K562 (cell line): ENCODE measurements at regions not wholly inside any gene's neighbourhood (a gene's known extent, or its start where the extent isn't known, plus 50 kb on each side); places are given as distances from the start of the nearest gene placed in this dataset.

Experiments used
- ATAC-seq: fragments of 200-7000 bp; cut with Tn5 transposase; 3 replicates; pipeline ENCODE4 v1.9.1; 2020; ENCODE audit warnings: moderate library complexity
- BruUV-seq: library from RNA; stranded (reverse); fragments of 400-500 nt; replicated peaks from 2 replicates; lab custom pipeline; 2021; lab: Mats Ljungman, UMichigan
- CTCF ChIA-PET: fragments of 300-600 bp; formaldehyde crosslinking; extraction: SDS; loops from one replicate; lab custom pipeline; 2021; ENCODE audit warnings: low intra/inter-chr PET ratio; lab: Yijun Ruan, JAX
- POLR2A ChIA-PET: fragments of 300-600, 350-650 bp; sonication (Branson Sonifier 250); formaldehyde crosslinking; extraction: SDS; loops from one replicate; lab custom pipeline; 2021; ENCODE audit warnings: antibody characterized with exemption, inconsistent platforms; lab: Yijun Ruan, JAX
- DNase-seq, 4 experiments: peaks; one replicate each; pipeline versions ENCODE4 v3.0.0 to v3.0.0-alpha.2; 2011 to 2018; ENCODE audit warnings: low spot score in 3 of 4, mixed read lengths in 3 of 4; ENCODE audit errors: extremely low read depth in 1 of 4
- FAIRE-seq: peaks from 2 replicates; lab custom pipeline; 2011; peaks lifted over from hg19 to GRCh38; lab: Jason Lieb, UNC
- H2AFZ ChIP-seq: 2 replicates; pipeline ENCODE4 v1.6.0; 2011; ENCODE audit warnings: low read depth, low read length, control low read depth, inconsistent platforms
- H3K27ac ChIP-seq: fragments of 200-600 bp; 3 replicates; pipeline ENCODE4 v1.8.0; 2011; ENCODE audit warnings: low read depth, mild to moderate bottlenecking, control low read depth, inconsistent platforms, low read length, moderate library complexity, mixed read lengths; ENCODE audit errors: extremely low read depth
- H3K27me3 ChIP-seq, 2 experiments: fragments of 300-600 bp in 1 of 2; 2 replicates in 1 of 2; 3 replicates in 1 of 2; pipeline versions ENCODE4 v1.6.0 to v1.8.0; 2011; ENCODE audit warnings: inconsistent platforms in 2 of 2, low read length in 2 of 2, mild to moderate bottlenecking in 1 of 2, mixed read lengths in 1 of 2, moderate library complexity in 1 of 2; ENCODE audit not compliant: control insufficient read depth in 2 of 2, insufficient read depth in 2 of 2
- H3K36me3 ChIP-seq: fragments of 300-600 bp; 3 replicates; pipeline ENCODE4 v1.8.0; 2011; ENCODE audit warnings: mild to moderate bottlenecking, low read length, inconsistent platforms; ENCODE audit not compliant: control insufficient read depth, insufficient read depth
- H3K4me1 ChIP-seq, 2 experiments: fragments of 200-600 bp in 1 of 2; replicated peaks in 1 of 2; 2 replicates in 1 of 2; 3 replicates in 1 of 2; pipeline versions ENCODE4 v1.5.1 to v1.8.0; 2011; ENCODE audit warnings: inconsistent platforms in 2 of 2, low read length in 2 of 2, mild to moderate bottlenecking in 1 of 2, mixed read lengths in 1 of 2, moderate library complexity in 1 of 2; ENCODE audit not compliant: control insufficient read depth in 2 of 2, insufficient read depth in 2 of 2
- H3K4me2 ChIP-seq: 2 replicates; pipeline ENCODE4 v1.6.1; 2011; ENCODE audit warnings: low read length, control low read depth, inconsistent platforms, mixed read lengths; ENCODE audit not compliant: insufficient read depth
- H3K4me3 ChIP-seq: fragments of 200-600 bp; sonication (generic), shearing (Covaris generic); 2 replicates; pipeline ENCODE4 v1.5.1; 2016; ENCODE audit warnings: control low read depth, inconsistent platforms
- H3K79me2 ChIP-seq: fragments of 200-600 bp; 3 replicates; pipeline ENCODE4 v1.8.0; 2011; ENCODE audit warnings: low read length, inconsistent platforms; ENCODE audit not compliant: control insufficient read depth, insufficient read depth
- H3K9ac ChIP-seq, 2 experiments: 2 replicates each; pipeline versions ENCODE4 v1.6.0 to v1.6.1; 2011; ENCODE audit warnings: low read depth in 2 of 2, low read length in 2 of 2, control low read depth in 1 of 2, inconsistent platforms in 1 of 2, mild to moderate bottlenecking in 1 of 2, mixed read lengths in 1 of 2; ENCODE audit not compliant: insufficient read depth in 1 of 2
- H3K9me1 ChIP-seq: one replicate; pipeline ENCODE4 v1.6.0; 2011; ENCODE audit warnings: inconsistent platforms, mild to moderate bottlenecking, low read length, moderate library complexity; ENCODE audit not compliant: control insufficient read depth, insufficient read depth
- H3K9me3 ChIP-seq: replicated peaks from 2 replicates; pipeline ENCODE4 v1.5.1; 2011; ENCODE audit warnings: low read depth, low read length, inconsistent platforms; ENCODE audit not compliant: control insufficient read depth, insufficient read depth
- H4K20me1 ChIP-seq: replicated peaks from 2 replicates; pipeline ENCODE4 v1.6.1; 2011; ENCODE audit warnings: low read length, inconsistent platforms, mixed read lengths; ENCODE audit not compliant: control insufficient read depth, insufficient read depth
- BACH1 ChIP-seq: fragments of 200-800 bp; sonication (Bioruptor generic); IDR thresholded peaks from 2 replicates; pipeline ENCODE4 v1.6.1; 2016; ENCODE audit warnings: missing genetic modification characterization, missing compliant biosample characterization
- CHD1 ChIP-seq: fragments of 200-600 bp; sonication (generic); IDR thresholded peaks from one replicate; pipeline ENCODE4 v1.6.1; 2012; ENCODE audit warnings: mild to moderate bottlenecking, moderate library complexity, low read length, inconsistent platforms
- ELF1 ChIP-seq: fragments of 200-800 bp; sonication (Bioruptor generic); IDR thresholded peaks from 2 replicates; pipeline ENCODE4 v1.6.1; 2016; ENCODE audit warnings: missing genetic modification characterization, missing compliant biosample characterization
- HLTF ChIP-seq: fragments of 450-650 bp; IDR thresholded peaks from 2 replicates; pipeline ENCODE4 v1.6.1; 2016
- KAT7 ChIP-seq: sonication (generic); formaldehyde crosslinking; IDR thresholded peaks from 2 replicates; pipeline ENCODE4 v1.8.0; 2022; ENCODE audit warnings: missing genetic modification reagents, mild to moderate bottlenecking, borderline replicate concordance
- MCM3 ChIP-seq: fragments of 450-650 bp; IDR thresholded peaks from 2 replicates; pipeline ENCODE4 v1.6.1; 2016
- NCOA2 ChIP-seq, 2 experiments: fragments of 450-650 bp; IDR thresholded peaks; 2 replicates each; pipeline ENCODE4 v1.6.1; 2018; ENCODE audit warnings: mild to moderate bottlenecking in 2 of 2, moderate library complexity in 1 of 2; ENCODE audit not compliant: partially characterized antibody in 2 of 2
- NELFE ChIP-seq: IDR thresholded peaks from 2 replicates; pipeline ENCODE4 v1.6.1; 2011; ENCODE audit warnings: mild to moderate bottlenecking; ENCODE audit not compliant: insufficient read depth, insufficient read length
- NFIX ChIP-seq: fragments of 250-450 bp; sonication (Bioruptor Pico); IDR thresholded peaks from 2 replicates; pipeline ENCODE4 v1.4.0; 2020; ENCODE audit warnings: low read depth, mild to moderate bottlenecking, moderate library complexity
- NR3C1 ChIP-seq: sonication (generic); formaldehyde crosslinking; IDR thresholded peaks from 2 replicates; pipeline ENCODE4 v1.8.1; 2022; ENCODE audit warnings: missing genetic modification reagents
- POLR2A ChIP-seq: fragments of 450-650 bp; conservative IDR thresholded peaks from 2 replicates; pipeline ENCODE4 v1.6.1; 2016
- XRCC5 ChIP-seq: fragments of 200-400 bp; formaldehyde crosslinking; IDR thresholded peaks from 2 replicates; pipeline ENCODE4 v1.6.1; 2017; ENCODE audit warnings: low read depth, mild to moderate bottlenecking, low read length
- YY1 ChIP-seq, 3 experiments: IDR thresholded peaks; 2 replicates each; pipeline ENCODE4 v1.6.1; 2011; ENCODE audit warnings: low read length in 2 of 3, mild to moderate bottlenecking in 2 of 3, moderate library complexity in 2 of 3, borderline replicate concordance in 1 of 3, control low read depth in 1 of 3, low read depth in 1 of 3; ENCODE audit not compliant: insufficient read depth in 3 of 3, insufficient replicate concordance in 2 of 3, control insufficient read depth in 1 of 3, insufficient read length in 1 of 3; ENCODE audit errors: extremely low read depth in 1 of 3
- ZBTB43 ChIP-seq: sonication (generic); formaldehyde crosslinking; IDR thresholded peaks from 2 replicates; pipeline ENCODE4 v1.8.0; 2023; ENCODE audit warnings: mild to moderate bottlenecking, missing genetic modification reagents
- ZFP1 ChIP-seq: fragments of 450-650 bp; formaldehyde crosslinking; IDR thresholded peaks from 2 replicates; pipeline ENCODE4 v1.4.0; 2020; ENCODE audit warnings: mild to moderate bottlenecking, mixed read lengths
- ZNF436 ChIP-seq: fragments of 250-450, 450-650 bp; sonication (Bioruptor Pico); formaldehyde crosslinking; IDR thresholded peaks from 2 replicates; pipeline ENCODE4 v1.7.0; 2020; ENCODE audit warnings: mild to moderate bottlenecking
- WGBS: fragments of 100-300 bp; shearing (Covaris generic); methylation state at CpG from one replicate; pipeline ENCODE4 v1.1.6; 2016; ENCODE audit warnings: low coverage, mixed read lengths; ENCODE audit not compliant: insufficient coverage; ENCODE audit errors: missing lambda C conversion rate; 5-methylcytosine and 5-hydroxymethylcytosine counted together
- in situ Hi-C: fragments of 300-500 bp; cut with MboI; formaldehyde crosslinking; loops from 4 replicates; pipeline ENCODE4 v1.15.0; 2018; ENCODE audit warnings: inconsistent platforms, mixed read lengths
- intact Hi-C: fragments of 100-400 bp; cut with micrococcal nuclease; formaldehyde crosslinking; loops from 2 replicates; pipeline ENCODE4 v1.14.2; 2022
- TF ChIP-seq, protein P1 (sequence below), 2 experiments: fragments of 450-650 bp; IDR thresholded peaks; 2 replicates each; pipeline ENCODE4 v1.6.1; 2018; ENCODE audit warnings: mild to moderate bottlenecking in 2 of 2, low read depth in 1 of 2; ENCODE audit not compliant: partially characterized antibody in 2 of 2

- Histone ChIP-seq H3K79me2 (no peaks in the 10 kb centered on the region), H2AFZ (peak overlapping the region; percentile 79), H3K4me3 (no peak overlapping the region), H3K9me1 (no peaks in the 10 kb centered on the region), H3K27me3 (no peaks in the 10 kb centered on the region), H3K4me1 (no peaks in the 10 kb centered on the region), H3K4me2 (peak overlapping the region; percentile 35; the same call in 1 of the 2 replicates), H4K20me1 (no peaks in the 10 kb centered on the region), H3K9ac (no peak overlapping the region), H3K36me3 (no peaks in the 10 kb centered on the region), H3K9me3 (no peaks in the 10 kb centered on the region), H3K27ac (no peak overlapping the region)
- ATAC-seq: peak; percentile 98
- BruUV-seq: no TSS peak
- in situ Hi-C loops (no loop called here), intact Hi-C loops (no loop called here)
- WGBS: 4% methylated on average over 11 of the region's 11 CpGs
- ChIA-PET CTCF (no interaction called here), POLR2A (interaction anchor here (0.8 kb wide), 1 partner anchor 14 kb away, joined by 3 read pairs; no protein-coding TSS in a partner anchor)
- peak; percentile 21 to 50 (median 47) for DNase-seq
- FAIRE-seq: peak; percentile 78
- peak; percentile 56 to 94 (median 85) for TF ChIP-seq YY1 (IDR thresholded peaks at IDR 0.05; ENCODE audit: borderline replicate concordance in 1 of 3, control insufficient read depth in 1 of 3, extremely low read depth in 1 of 3, insufficient read depth in 3 of 3, insufficient read length in 1 of 3, insufficient replicate concordance in 2 of 3, low read depth in 1 of 3, low read length in 2 of 3)
- TF ChIP-seq XRCC5: no peak
- TF ChIP-seq NR3C1: no peak
- no peak for TF ChIP-seq CHD1
- peak; percentile 51; the same call in 1 of the 2 replicates for TF ChIP-seq BACH1 (tag)
- TF ChIP-seq MCM3: no peak
- no peak for TF ChIP-seq ELF1 (tag)
- TF ChIP-seq ZNF436: no peak
- TF ChIP-seq ZFP1 (CRISPR knock-in tag): no peak
- TF ChIP-seq HLTF: no peak
- TF ChIP-seq NFIX (CRISPR knock-in tag): no peak
- TF ChIP-seq, protein P1, sequence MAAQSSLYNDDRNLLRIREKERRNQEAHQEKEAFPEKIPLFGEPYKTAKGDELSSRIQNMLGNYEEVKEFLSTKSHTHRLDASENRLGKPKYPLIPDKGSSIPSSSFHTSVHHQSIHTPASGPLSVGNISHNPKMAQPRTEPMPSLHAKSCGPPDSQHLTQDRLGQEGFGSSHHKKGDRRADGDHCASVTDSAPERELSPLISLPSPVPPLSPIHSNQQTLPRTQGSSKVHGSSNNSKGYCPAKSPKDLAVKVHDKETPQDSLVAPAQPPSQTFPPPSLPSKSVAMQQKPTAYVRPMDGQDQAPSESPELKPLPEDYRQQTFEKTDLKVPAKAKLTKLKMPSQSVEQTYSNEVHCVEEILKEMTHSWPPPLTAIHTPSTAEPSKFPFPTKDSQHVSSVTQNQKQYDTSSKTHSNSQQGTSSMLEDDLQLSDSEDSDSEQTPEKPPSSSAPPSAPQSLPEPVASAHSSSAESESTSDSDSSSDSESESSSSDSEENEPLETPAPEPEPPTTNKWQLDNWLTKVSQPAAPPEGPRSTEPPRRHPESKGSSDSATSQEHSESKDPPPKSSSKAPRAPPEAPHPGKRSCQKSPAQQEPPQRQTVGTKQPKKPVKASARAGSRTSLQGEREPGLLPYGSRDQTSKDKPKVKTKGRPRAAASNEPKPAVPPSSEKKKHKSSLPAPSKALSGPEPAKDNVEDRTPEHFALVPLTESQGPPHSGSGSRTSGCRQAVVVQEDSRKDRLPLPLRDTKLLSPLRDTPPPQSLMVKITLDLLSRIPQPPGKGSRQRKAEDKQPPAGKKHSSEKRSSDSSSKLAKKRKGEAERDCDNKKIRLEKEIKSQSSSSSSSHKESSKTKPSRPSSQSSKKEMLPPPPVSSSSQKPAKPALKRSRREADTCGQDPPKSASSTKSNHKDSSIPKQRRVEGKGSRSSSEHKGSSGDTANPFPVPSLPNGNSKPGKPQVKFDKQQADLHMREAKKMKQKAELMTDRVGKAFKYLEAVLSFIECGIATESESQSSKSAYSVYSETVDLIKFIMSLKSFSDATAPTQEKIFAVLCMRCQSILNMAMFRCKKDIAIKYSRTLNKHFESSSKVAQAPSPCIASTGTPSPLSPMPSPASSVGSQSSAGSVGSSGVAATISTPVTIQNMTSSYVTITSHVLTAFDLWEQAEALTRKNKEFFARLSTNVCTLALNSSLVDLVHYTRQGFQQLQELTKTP (IDR thresholded peaks at IDR 0.05; ENCODE audit: low read depth in 1 of 2, partially characterized antibody in 2 of 2): no peak
- no peak for TF ChIP-seq KAT7 (CRISPR knock-in tag)
- TF ChIP-seq NCOA2 (IDR thresholded peaks at IDR 0.05; ENCODE audit: partially characterized antibody in 2 of 2): no peak
- TF ChIP-seq NELFE: no peak
- TF ChIP-seq POLR2A: no peak
- no peak for TF ChIP-seq ZBTB43 (CRISPR knock-in tag)
Measured at GRCh38 chr12:112716099-112717093, 75.2 kb upstream of the RPH3A start.
